GM12864 (cell line): ENCODE measurements at regions not wholly inside any gene's neighbourhood (a gene's known extent, or its start where the extent isn't known, plus 50 kb on each side); places are given as distances from the start of the nearest gene placed in this dataset.

Experiments used
- DNase-seq: peaks from one replicate; pipeline ENCODE4 v3.0.0-alpha.2; 2011; ENCODE audit warnings: low read depth
- H3K4me3 ChIP-seq: 2 replicates; pipeline ENCODE4 v1.5.1; 2011; ENCODE audit warnings: mild to moderate bottlenecking, low read depth, low read length, control low read depth
- CTCF ChIP-seq: IDR thresholded peaks from 2 replicates; pipeline ENCODE4 v1.5.1; 2011; ENCODE audit warnings: low read depth, mild to moderate bottlenecking, moderate library complexity, low read length, control low read depth, inconsistent platforms; ENCODE audit errors: missing control alignments

- no peak for DNase-seq
- no peak overlapping the region for H3K4me3 ChIP-seq
- TF ChIP-seq CTCF = no peak
Measured at GRCh38 chr2:122193622-122194021, 438.2 kb downstream of the TSN start.

- TF ChIP-seq CTCF = no peak
- H3K4me3 ChIP-seq = no peak overlapping the region
- no peak for DNase-seq
Measured at GRCh38 chr2:122194546-122194945, 439.1 kb downstream of the TSN start.

GRCh38 chr2:122203523-122203922, 448.1 kb downstream of the TSN start:
- no peak for TF ChIP-seq CTCF
- H3K4me3 ChIP-seq = no peak overlapping the region
- no peak for DNase-seq

- H3K4me3 ChIP-seq = no peak overlapping the region
- TF ChIP-seq CTCF = no peak
- no peak for DNase-seq
Measured at GRCh38 chr2:122205641-122206040, 450.2 kb downstream of the TSN start.

GRCh38 chr2:122206101-122206500, 450.6 kb downstream of the TSN start:
- DNase-seq = no peak
- no peak for TF ChIP-seq CTCF
- no peak overlapping the region for H3K4me3 ChIP-seq

GRCh38 chr2:122209377-122209776, 453.9 kb downstream of the TSN start:
- no peak for TF ChIP-seq CTCF
- no peak overlapping the region for H3K4me3 ChIP-seq
- DNase-seq = no peak

GRCh38 chr2:122210065-122210464, 454.6 kb downstream of the TSN start:
- DNase-seq = no peak
- H3K4me3 ChIP-seq = no peak overlapping the region
- no peak for TF ChIP-seq CTCF
